Colonic mucosa (tissue), 4 donors: ENCODE measurements at regions not wholly inside any gene's neighbourhood (a gene's known extent, or its start where the extent isn't known, plus 50 kb on each side); places are given as distances from the start of the nearest gene placed in this dataset.

Source experiments
- DNase-seq: peaks from one replicate; pipeline ENCODE4 v3.0.0-alpha.2; 2020
- H3K27ac ChIP-seq: fragments of 200-600 bp; one replicate; pipeline ENCODE4 v1.8.0; 2021
- H3K27me3 ChIP-seq: fragments of 200-600 bp; one replicate; pipeline ENCODE4 v1.8.0; 2021
- H3K36me3 ChIP-seq: fragments of 200-600 bp; one replicate; pipeline ENCODE4 v1.8.0; 2021
- H3K4me1 ChIP-seq: fragments of 200-600 bp; one replicate; pipeline ENCODE4 v1.8.0; 2021; ENCODE audit warnings: mild to moderate bottlenecking
- H3K4me3 ChIP-seq: fragments of 200-600 bp; one replicate; pipeline ENCODE4 v1.8.0; 2021
- H3K9ac ChIP-seq, 2 donors: one replicate each; pipeline ENCODE4 v1.7.0; 2013; ENCODE audit warnings: control low read depth in 2 of 2, low read depth in 2 of 2, low read length in 2 of 2
- H3K9me3 ChIP-seq: fragments of 200-600 bp; one replicate; pipeline ENCODE4 v1.8.0; 2021
- CTCF ChIP-seq: fragments of 200-600 bp; IDR thresholded peaks from one replicate; pipeline ENCODE4 v1.8.0; 2022; ENCODE audit warnings: antibody characterized with exemption, mild to moderate bottlenecking
- intact Hi-C: fragments of 100-400 bp; cut with DNase I; formaldehyde crosslinking; loops from one replicate; pipeline ENCODE4 v1.14.1; 2022
- donor health status: healthy.
- donor health status: DM: no; HTN: no; CAD: no.
- donor health status: DM: no; HTN: no; CAD: no.

DNA sequence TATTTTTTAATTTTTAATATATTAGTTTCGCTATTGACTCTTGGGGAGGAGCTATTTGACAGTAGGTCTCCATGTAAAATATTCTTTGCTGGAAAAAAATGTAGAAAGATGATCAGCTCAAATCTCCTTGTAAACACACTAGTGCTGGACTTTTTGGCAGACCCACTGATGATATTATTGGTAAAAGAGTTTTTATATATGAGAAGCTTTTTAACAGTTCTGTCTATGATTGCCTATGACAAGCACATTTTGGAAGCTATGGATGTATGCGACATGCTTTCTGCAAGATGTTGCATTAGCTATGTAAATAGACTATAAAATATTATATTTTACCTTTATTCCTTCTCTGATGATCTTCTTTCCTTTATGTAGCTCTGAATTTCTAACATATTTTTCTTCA lies 928.5 kb downstream of the DNAJB9 start:
- H3K4me1 ChIP-seq, result no peaks in the 10 kb centered on the region
- no peak for DNase-seq
- TF ChIP-seq CTCF, result no peak
- H3K27me3 ChIP-seq, result no peaks in the 10 kb centered on the region
- H3K4me3 ChIP-seq, result no peak overlapping the region
- H3K9me3 ChIP-seq, result no peaks in the 10 kb centered on the region
- H3K36me3 ChIP-seq, result no peaks in the 10 kb centered on the region
- H3K9ac ChIP-seq, result no peak overlapping the region
- H3K27ac ChIP-seq, result no peak overlapping the region
- intact Hi-C loops, result no loop called here

DNA sequence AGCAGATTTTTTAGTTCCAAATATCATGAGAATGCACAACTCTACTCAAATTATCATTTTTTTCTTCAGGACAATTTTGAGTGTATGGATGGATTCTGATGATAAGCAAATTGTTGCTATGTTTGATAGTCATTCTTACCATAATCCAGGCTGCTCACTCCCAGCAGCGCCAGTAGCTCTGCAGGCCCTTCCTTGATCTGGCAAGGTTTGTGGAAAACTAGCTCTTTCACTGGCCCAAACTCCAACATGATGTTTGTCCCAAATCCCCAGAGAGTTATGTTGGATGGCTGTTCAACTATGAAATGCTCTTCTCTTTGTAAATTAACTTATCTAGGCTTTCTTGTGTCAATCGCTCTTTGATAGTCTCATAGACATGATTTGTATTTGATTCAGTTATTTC lies 933.7 kb downstream of the DNAJB9 start:
- intact Hi-C loops, result no loop called here

DNA sequence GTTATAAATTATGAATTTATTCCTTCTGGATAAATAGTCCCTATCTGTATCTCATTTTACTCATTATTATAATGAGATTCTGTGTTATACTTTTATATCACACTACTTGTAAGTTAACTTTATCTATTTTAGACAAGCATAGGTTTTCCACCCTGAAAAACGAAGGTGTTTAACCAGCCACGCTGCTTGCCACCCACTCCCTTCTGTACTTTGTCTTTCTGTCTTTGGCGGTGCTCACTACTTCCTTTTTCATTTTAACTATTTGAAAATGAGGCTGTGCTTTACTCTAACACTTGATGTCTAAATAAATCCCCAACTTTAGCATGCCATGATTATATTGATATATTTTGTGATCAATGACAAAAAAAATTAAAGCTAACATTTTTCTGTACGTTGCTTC lies 952.9 kb downstream of the DNAJB9 start:
- H3K27ac ChIP-seq, result no peak overlapping the region
- H3K4me1 ChIP-seq, result no peaks in the 10 kb centered on the region
- no peak for DNase-seq
- intact Hi-C loops, result no loop called here
- no peak for TF ChIP-seq CTCF
- no peaks in the 10 kb centered on the region for H3K9me3 ChIP-seq
- no peak overlapping the region for H3K4me3 ChIP-seq
- H3K36me3 ChIP-seq, result no peaks in the 10 kb centered on the region
- no peak overlapping the region for H3K9ac ChIP-seq
- no peaks in the 10 kb centered on the region for H3K27me3 ChIP-seq

More for the DNA sequence above, 933.7 kb downstream of the DNAJB9 start:
- no peaks in the 10 kb centered on the region for H3K36me3 ChIP-seq
- no peak for DNase-seq
- H3K27me3 ChIP-seq, result no peaks in the 10 kb centered on the region
- H3K4me3 ChIP-seq, result no peak overlapping the region
- H3K4me1 ChIP-seq, result no peaks in the 10 kb centered on the region
- no peak overlapping the region for H3K9ac ChIP-seq
- H3K27ac ChIP-seq, result no peak overlapping the region
- no peaks in the 10 kb centered on the region for H3K9me3 ChIP-seq
- no peak for TF ChIP-seq CTCF

DNA sequence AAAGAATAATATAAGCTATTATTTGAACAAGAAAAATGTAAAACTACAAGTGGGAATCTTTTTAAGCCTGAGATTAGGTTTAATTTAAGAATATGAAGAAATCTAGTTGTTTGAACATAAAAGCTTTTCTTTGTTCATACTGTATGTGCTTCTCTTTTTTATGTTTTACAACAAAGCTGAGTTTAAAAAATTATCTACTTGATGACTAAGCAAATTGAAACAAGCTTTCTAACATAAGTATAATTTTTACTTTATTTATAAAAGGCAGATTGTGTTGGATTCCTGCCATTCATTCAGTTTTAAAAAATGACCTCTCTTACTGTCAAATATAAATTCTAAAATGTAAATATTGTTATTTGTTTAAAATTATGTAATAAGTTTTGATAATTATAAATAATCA lies 958.2 kb downstream of the DNAJB9 start:
- Histone ChIP-seq H3K27me3 (no peaks in the 10 kb centered on the region), H3K4me3 (no peak overlapping the region), H3K36me3 (no peaks in the 10 kb centered on the region), H3K9ac (no peak overlapping the region), H3K4me1 (no peaks in the 10 kb centered on the region), H3K27ac (no peak overlapping the region), H3K9me3 (no peaks in the 10 kb centered on the region)
- no peak for TF ChIP-seq CTCF
- intact Hi-C loops, result no loop called here
- DNase-seq, result no peak

- H3K27ac ChIP-seq, result no peak overlapping the region
- no peak for TF ChIP-seq CTCF
- no peaks in the 10 kb centered on the region for H3K27me3 ChIP-seq
- no peak overlapping the region for H3K9ac ChIP-seq
- no peaks in the 10 kb centered on the region for H3K36me3 ChIP-seq
- DNase-seq, result no peak
- H3K4me1 ChIP-seq, result no peaks in the 10 kb centered on the region
- H3K9me3 ChIP-seq, result no peaks in the 10 kb centered on the region
- no peak overlapping the region for H3K4me3 ChIP-seq
- intact Hi-C loops, result no loop called here
Measured at GRCh38 chr7:109529712-109530111, 960.0 kb downstream of the DNAJB9 start.
